HepG2 (cell line): ENCODE measurements at regions not wholly inside any gene's neighbourhood (a gene's known extent, or its start where the extent isn't known, plus 50 kb on each side); places are given as distances from the start of the nearest gene placed in this dataset.

Experiments used
- ATF4 ChIP-seq, 2 experiments: fragments of 450-650 bp in 1 of 2; sonication (generic) in 1 of 2; formaldehyde crosslinking; IDR thresholded peaks; 2 replicates each; pipeline versions ENCODE4 v1.5.0 to v1.8.0; 2020 to 2022; ENCODE audit warnings: mild to moderate bottlenecking in 1 of 2, missing genetic modification reagents in 1 of 2
- BCL3 ChIP-seq: sonication (generic); formaldehyde crosslinking; IDR thresholded peaks from 2 replicates; pipeline ENCODE4 v1.5.1; 2020; ENCODE audit warnings: mild to moderate bottlenecking, missing genetic modification reagents, moderate library complexity
- CHD2 ChIP-seq: IDR thresholded peaks from 2 replicates; pipeline ENCODE4 v1.6.1; 2011; ENCODE audit warnings: low read depth, low read length, improper control_type of control experiment
- ETS1 ChIP-seq: sonication (generic); formaldehyde crosslinking; IDR thresholded peaks from 2 replicates; pipeline ENCODE4 v1.4.0; 2020; ENCODE audit warnings: missing genetic modification reagents
- GABPA ChIP-seq, 2 experiments: IDR thresholded peaks; 2 replicates each; pipeline ENCODE4 v1.6.1; 2011 to 2016; ENCODE audit warnings: low read depth in 2 of 2, low read length in 1 of 2, missing biosample characterization in 1 of 2, missing genetic modification characterization in 1 of 2
- HDAC2 ChIP-seq: sonication (generic); formaldehyde crosslinking; IDR thresholded peaks from 2 replicates; pipeline ENCODE4 v1.4.0; 2020; ENCODE audit warnings: missing genetic modification reagents
- KDM1A ChIP-seq: IDR thresholded peaks from 2 replicates; pipeline ENCODE4 v1.6.1; 2016; ENCODE audit warnings: missing compliant biosample characterization
- POLR2A ChIP-seq, 2 experiments: IDR thresholded peaks; 2 replicates each; pipeline ENCODE4 v1.6.1; 2011; ENCODE audit warnings: low read depth in 2 of 2, low read length in 2 of 2, mild to moderate bottlenecking in 1 of 2, moderate library complexity in 1 of 2; ENCODE audit not compliant: insufficient read depth in 1 of 2
- SATB2 ChIP-seq: sonication (generic); formaldehyde crosslinking; IDR thresholded peaks from 2 replicates; pipeline ENCODE4 v1.5.0; 2020; ENCODE audit warnings: missing genetic modification reagents
- STAG1 ChIP-seq: sonication (generic); formaldehyde crosslinking; IDR thresholded peaks from 2 replicates; pipeline ENCODE4 v1.4.0; 2020; ENCODE audit warnings: missing genetic modification reagents
- UBTF ChIP-seq: sonication (generic); formaldehyde crosslinking; IDR thresholded peaks from 2 replicates; pipeline ENCODE4 v1.4.0; 2020; ENCODE audit warnings: mild to moderate bottlenecking, missing genetic modification reagents
- ZKSCAN1 ChIP-seq: fragments of 150-350 bp; IDR thresholded peaks from 2 replicates; pipeline ENCODE4 v1.6.1; 2014; ENCODE audit warnings: low read length
- ZNF180 ChIP-seq: sonication (generic); formaldehyde crosslinking; IDR thresholded peaks from 2 replicates; pipeline ENCODE4 v1.4.0; 2020; ENCODE audit warnings: low read depth, missing genetic modification reagents, borderline replicate concordance
- ZNF280D ChIP-seq: sonication (generic); formaldehyde crosslinking; IDR thresholded peaks from 2 replicates; pipeline ENCODE4 v1.5.1; 2020; ENCODE audit warnings: mild to moderate bottlenecking, missing genetic modification reagents

- TF ChIP-seq ZKSCAN1: no peak
- TF ChIP-seq GABPA (IDR thresholded peaks at IDR 0.05; ENCODE audit: low read depth, low read length): no peak
- TF ChIP-seq GABPA (CRISPR knock-in tag; IDR thresholded peaks at IDR 0.05; ENCODE audit: low read depth): no peak
- no peak for TF ChIP-seq ATF4 (CRISPR knock-in tag; IDR thresholded peaks at IDR 0.05)
- no peak for TF ChIP-seq BCL3
- TF ChIP-seq POLR2A (IDR thresholded peaks at IDR 0.05; ENCODE audit: insufficient read depth in 1 of 2, low read depth in 2 of 2, low read length in 2 of 2): no peak
- no peak for TF ChIP-seq STAG1
- no peak for TF ChIP-seq HDAC2 (CRISPR knock-in tag)
- no peak for TF ChIP-seq ZNF180
- TF ChIP-seq ETS1 (CRISPR knock-in tag): no peak
- TF ChIP-seq UBTF (CRISPR knock-in tag): no peak
- no peak for TF ChIP-seq CHD2
- no peak for TF ChIP-seq ZNF280D (CRISPR knock-in tag)
- TF ChIP-seq SATB2 (CRISPR knock-in tag): no peak
- no peak for TF ChIP-seq KDM1A (CRISPR knock-in tag)
Observed at GRCh38 chr3:117518364-117518763, 808.8 kb downstream of the TUSC7 start.
